Mucosa of descending colon (tissue), 3 donors: ENCODE measurements at regions not wholly inside any gene's neighbourhood (a gene's known extent, or its start where the extent isn't known, plus 50 kb on each side); places are given as distances from the start of the nearest gene placed in this dataset.

ENCODE experiments used
- ATAC-seq: fragments of 200-7000 bp; cut with Tn5 transposase; one replicate; pipeline ENCODE4 v1.9.1; 2020; ENCODE audit warnings: mild to moderate bottlenecking, moderate library complexity
- DNase-seq, 3 donors: peaks; one replicate each; pipeline ENCODE4 v3.0.0-alpha.2; 2020
- H3K36me3 ChIP-seq: fragments of 200-600 bp; one replicate; pipeline ENCODE4 v1.8.0; 2021; ENCODE audit warnings: low read depth, mild to moderate bottlenecking
- H3K4me1 ChIP-seq: fragments of 200-600 bp; one replicate; pipeline ENCODE4 v1.8.0; 2021; ENCODE audit warnings: low read depth, mild to moderate bottlenecking
- H3K4me3 ChIP-seq: fragments of 200-600 bp; one replicate; pipeline ENCODE4 v1.8.0; 2021; ENCODE audit warnings: mild to moderate bottlenecking
- H3K9me3 ChIP-seq: fragments of 200-600 bp; one replicate; pipeline ENCODE4 v1.8.0; 2021; ENCODE audit warnings: mild to moderate bottlenecking
- CTCF ChIP-seq: fragments of 200-600 bp; IDR thresholded peaks from one replicate; pipeline ENCODE4 v1.8.0; 2022; ENCODE audit warnings: antibody characterized with exemption, mild to moderate bottlenecking
- intact Hi-C, 2 donors: fragments of 100-400 bp; cut with DNase I in 1 of 2; cut with micrococcal nuclease in 1 of 2; formaldehyde crosslinking; loops; one replicate each; pipeline versions ENCODE4 v1.11.0 to v1.11.1; 2022; cut with DNase I, micrococcal nuclease
- donor health status: DM: no; HTN: no; CAD: no; lungs with moderate emphysema.
- donor health status: DM: no; HTN: no; CAD: no.
- donor health status: DM: no; HTN: yes; CAD: no.

- ATAC-seq (no peak), DNase-seq (no peak)
- H3K4me3 ChIP-seq: no peak overlapping the region
- no peaks in the 10 kb centered on the region for H3K9me3 ChIP-seq
- TF ChIP-seq CTCF: no peak
- intact Hi-C loops: no loop called here
- H3K4me1 ChIP-seq: no peaks in the 10 kb centered on the region
- no peaks in the 10 kb centered on the region for H3K36me3 ChIP-seq
Measured at GRCh38 chr11:95486466-95486865, 255.5 kb upstream of the SESN3 start.

DNA sequence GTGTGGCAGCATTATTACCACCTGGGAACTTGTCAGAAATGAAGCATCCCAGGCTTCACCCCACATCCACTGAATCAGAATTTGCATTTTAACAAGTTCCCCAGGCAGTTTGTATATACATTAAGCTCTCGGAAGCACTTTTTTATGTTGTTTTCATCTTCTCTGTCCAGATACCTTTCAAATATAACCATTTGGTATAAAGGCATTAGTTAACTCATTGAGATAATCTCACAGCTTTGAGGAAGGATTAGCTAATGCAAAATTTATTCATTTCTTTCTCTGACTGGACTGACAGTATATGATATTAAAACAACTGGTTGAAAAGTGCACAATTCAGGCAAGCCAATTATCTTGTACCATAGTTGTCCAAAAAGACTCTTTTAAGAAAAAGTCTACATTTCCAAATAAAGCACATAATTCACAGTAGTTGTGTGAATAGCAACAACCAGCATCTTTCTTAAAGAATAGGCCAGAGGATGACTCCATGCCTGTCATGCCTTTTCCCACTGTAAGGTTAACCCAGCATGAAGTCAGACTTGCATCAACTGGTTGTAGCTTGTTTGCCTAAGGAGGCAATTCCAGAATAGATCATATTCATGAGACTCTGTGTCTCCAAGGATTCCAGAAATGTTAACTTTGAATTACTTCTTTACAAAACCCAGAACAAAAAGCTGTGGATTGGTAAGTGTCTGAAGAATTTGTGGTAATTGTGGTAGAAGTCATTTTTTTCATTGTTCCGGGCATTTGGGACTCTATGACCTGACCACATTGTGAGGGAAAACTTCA is 254.3 kb upstream of the SESN3 start:
- no peak for ATAC-seq
- Histone ChIP-seq H3K36me3 (no peaks in the 10 kb centered on the region), H3K9me3 (no peaks in the 10 kb centered on the region), H3K4me3 (no peak overlapping the region), H3K4me1 (no peaks in the 10 kb centered on the region)
- DNase-seq: no peak
- TF ChIP-seq CTCF: no peak
- intact Hi-C loops: no loop called here

- no peak overlapping the region for H3K4me3 ChIP-seq
- H3K9me3 ChIP-seq: no peaks in the 10 kb centered on the region
- H3K4me1 ChIP-seq: no peaks in the 10 kb centered on the region
- intact Hi-C loops: no loop called here
- DNase-seq: no peak
- TF ChIP-seq CTCF: no peak
- H3K36me3 ChIP-seq: no peaks in the 10 kb centered on the region
- no peak for ATAC-seq
Measured at GRCh38 chr11:95483339-95483738, 252.3 kb upstream of the SESN3 start.

DNA sequence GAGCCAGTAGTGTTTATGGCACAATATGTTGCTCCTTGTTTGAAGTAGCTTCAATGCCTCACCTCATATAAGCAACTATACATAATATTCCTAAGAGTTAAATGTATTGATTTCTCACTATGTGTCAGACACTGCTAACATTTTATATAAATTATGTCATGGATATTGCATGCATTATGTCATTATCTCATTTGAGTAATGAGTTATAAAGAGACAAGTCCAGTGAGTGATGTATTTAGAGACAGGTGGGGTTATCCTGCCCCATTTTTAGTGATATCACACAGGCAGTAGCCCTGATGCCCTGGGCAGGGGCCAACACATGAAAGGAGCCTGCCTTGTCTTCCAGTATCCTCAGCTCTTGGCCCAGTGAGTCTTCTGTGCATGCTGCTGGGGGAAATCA is 247.0 kb upstream of the SESN3 start:
- no peak for ATAC-seq
- no peak for TF ChIP-seq CTCF
- DNase-seq: no peak
- intact Hi-C loops: no loop called here
- Histone ChIP-seq H3K36me3 (no peaks in the 10 kb centered on the region), H3K9me3 (no peaks in the 10 kb centered on the region), H3K4me3 (no peak overlapping the region), H3K4me1 (no peaks in the 10 kb centered on the region)

GRCh38 chr11:95469258-95469657 is 238.3 kb upstream of the SESN3 start:
- no peak for TF ChIP-seq CTCF
- ATAC-seq (no peak), DNase-seq (no peak)
- intact Hi-C loops: no loop called here
- Histone ChIP-seq H3K4me3 (no peak overlapping the region), H3K36me3 (no peaks in the 10 kb centered on the region), H3K4me1 (no peaks in the 10 kb centered on the region), H3K9me3 (no peaks in the 10 kb centered on the region)

GRCh38 chr11:95466416-95466815 is 235.4 kb upstream of the SESN3 start:
- Histone ChIP-seq H3K4me3 (no peak overlapping the region), H3K9me3 (no peaks in the 10 kb centered on the region), H3K4me1 (no peaks in the 10 kb centered on the region), H3K36me3 (no peaks in the 10 kb centered on the region)
- ATAC-seq: no peak
- no peak for DNase-seq
- TF ChIP-seq CTCF: no peak
- intact Hi-C loops: no loop called here
